IPS-18a (cell line): ENCODE measurements at regions not wholly inside any gene's neighbourhood (a gene's known extent, or its start where the extent isn't known, plus 50 kb on each side); places are given as distances from the start of the nearest gene placed in this dataset.
"Not testable (repeated sequence)": the region's sequence is repeated elsewhere in the genome, so short reads cannot be mapped to it uniquely, and the experiment has no call there.

Experiments
- H3K27ac ChIP-seq: one replicate; pipeline ENCODE4 v1.5.1; 2013; ENCODE audit warnings: low read length
- H3K27me3 ChIP-seq: one replicate; pipeline ENCODE4 v1.6.1; 2013; ENCODE audit warnings: mild to moderate bottlenecking, low read length; ENCODE audit not compliant: control insufficient read depth, insufficient read depth
- H3K36me3 ChIP-seq: one replicate; pipeline ENCODE4 v1.6.1; 2013; ENCODE audit warnings: low read depth, low read length; ENCODE audit not compliant: control insufficient read depth
- H3K4me1 ChIP-seq: one replicate; pipeline ENCODE4 v1.6.1; 2013; ENCODE audit warnings: low read depth, low read length; ENCODE audit not compliant: control insufficient read depth
- H3K4me3 ChIP-seq: one replicate; pipeline ENCODE4 v1.5.1; 2013; ENCODE audit warnings: low read length
- H3K9ac ChIP-seq: one replicate; pipeline ENCODE4 v1.6.1; 2013; ENCODE audit warnings: mild to moderate bottlenecking, low read length, moderate library complexity
- H3K9me3 ChIP-seq: one replicate; pipeline ENCODE4 v1.6.1; 2013; ENCODE audit warnings: low read depth, low read length; ENCODE audit not compliant: control insufficient read depth

DNA sequence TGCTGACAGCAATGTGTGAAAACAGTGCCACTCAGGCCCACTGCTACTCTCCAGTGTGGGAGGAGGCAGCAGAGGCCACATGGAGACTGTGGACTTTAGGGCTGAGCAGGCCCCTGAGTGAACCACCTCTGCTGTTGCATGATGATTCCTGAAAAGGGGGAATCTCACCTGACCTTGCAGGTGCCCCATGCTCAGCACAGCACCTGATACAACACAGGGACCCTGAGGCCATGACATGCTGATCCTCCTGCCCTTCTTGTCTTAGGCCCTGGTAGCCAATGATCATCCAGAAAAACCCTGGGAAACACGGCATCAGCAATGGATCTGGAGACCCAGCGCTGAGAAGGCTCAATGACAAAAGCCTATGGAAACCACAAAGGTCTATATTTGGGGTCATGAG lies 446.8 kb upstream of the MYT1L start:
- Histone ChIP-seq H3K9me3 (no peaks in the 10 kb centered on the region), H3K4me3 (no peak overlapping the region), H3K36me3 (no peaks in the 10 kb centered on the region), H3K27ac (no peak overlapping the region), H3K4me1 (no peaks in the 10 kb centered on the region), H3K9ac (no peak overlapping the region), H3K27me3 (no peaks in the 10 kb centered on the region)

DNA sequence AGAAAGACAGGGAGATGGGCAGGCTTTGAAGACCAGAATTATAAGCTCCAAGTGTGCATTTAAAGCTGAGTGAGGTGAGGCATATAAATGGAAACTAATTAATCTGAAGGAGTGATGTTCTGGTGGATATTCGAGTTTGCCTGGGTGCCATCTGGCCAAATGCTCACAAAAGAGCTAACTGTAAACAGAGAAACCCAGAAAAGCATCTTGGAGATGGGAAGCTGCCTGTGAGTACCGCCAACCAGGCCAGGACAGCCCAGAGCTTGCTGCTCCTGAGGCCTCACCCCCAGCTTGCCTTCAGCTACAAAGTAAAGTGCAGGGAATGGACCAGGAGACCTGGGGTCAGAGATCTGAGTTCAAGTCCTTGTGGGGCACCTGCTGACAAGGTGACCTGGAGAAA lies 446.1 kb upstream of the MYT1L start:
- Histone ChIP-seq H3K4me3 (no peak overlapping the region), H3K27me3 (no peaks in the 10 kb centered on the region), H3K4me1 (peaks cover 6% of the 10 kb centered on the region), H3K27ac (no peak overlapping the region), H3K9ac (no peak overlapping the region), H3K36me3 (no peaks in the 10 kb centered on the region), H3K9me3 (no peaks in the 10 kb centered on the region)

DNA sequence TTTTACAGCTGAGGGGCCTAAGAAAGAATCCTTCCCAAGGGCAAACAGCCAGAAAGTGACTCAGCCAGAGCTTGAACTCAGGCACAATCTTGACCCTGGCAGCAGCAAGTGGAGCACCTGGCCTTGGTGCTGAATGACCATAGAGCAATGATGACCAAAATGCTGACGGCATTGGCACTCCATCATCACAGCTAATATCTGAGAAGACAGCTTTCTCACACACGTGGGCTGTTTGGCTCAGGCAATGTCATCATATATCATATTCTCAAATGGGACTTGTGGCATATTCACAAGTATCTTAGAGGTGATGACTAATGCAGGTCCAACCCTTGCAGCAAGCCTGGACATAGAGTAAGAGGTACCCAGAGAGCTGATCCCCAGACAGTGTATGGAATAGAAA lies 443.9 kb upstream of the MYT1L start:
- H3K27ac ChIP-seq: no peak overlapping the region
- no peak overlapping the region for H3K4me3 ChIP-seq
- no peak overlapping the region for H3K9ac ChIP-seq
- no peaks in the 10 kb centered on the region for H3K27me3 ChIP-seq
- H3K4me1 ChIP-seq: peaks cover 11% of the 10 kb centered on the region
- no peaks in the 10 kb centered on the region for H3K36me3 ChIP-seq
- no peaks in the 10 kb centered on the region for H3K9me3 ChIP-seq

DNA sequence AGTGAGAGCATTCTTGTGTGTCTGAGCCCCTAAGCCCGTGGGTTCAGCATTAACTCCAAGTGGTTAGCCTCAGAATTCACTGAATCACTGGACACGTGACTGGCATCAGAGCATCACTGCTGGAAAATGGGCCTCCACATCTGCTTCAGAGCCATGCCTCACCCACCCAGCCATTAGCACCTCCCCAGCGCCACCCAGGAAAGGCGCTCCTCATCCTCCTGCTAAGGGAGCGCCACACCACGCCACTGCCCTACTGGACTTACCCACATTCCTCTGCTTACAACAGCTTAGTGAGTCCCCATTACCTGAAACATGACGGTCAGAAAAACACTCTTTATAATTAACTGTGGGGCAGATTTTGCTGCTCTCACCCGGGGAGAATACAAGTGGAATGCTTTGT lies 442.6 kb upstream of the MYT1L start:
- Histone ChIP-seq H3K36me3 (no peaks in the 10 kb centered on the region), H3K4me1 (peaks cover 11% of the 10 kb centered on the region), H3K27ac (no peak overlapping the region), H3K4me3 (no peak overlapping the region), H3K9ac (no peak overlapping the region), H3K27me3 (no peaks in the 10 kb centered on the region), H3K9me3 (no peaks in the 10 kb centered on the region)

DNA sequence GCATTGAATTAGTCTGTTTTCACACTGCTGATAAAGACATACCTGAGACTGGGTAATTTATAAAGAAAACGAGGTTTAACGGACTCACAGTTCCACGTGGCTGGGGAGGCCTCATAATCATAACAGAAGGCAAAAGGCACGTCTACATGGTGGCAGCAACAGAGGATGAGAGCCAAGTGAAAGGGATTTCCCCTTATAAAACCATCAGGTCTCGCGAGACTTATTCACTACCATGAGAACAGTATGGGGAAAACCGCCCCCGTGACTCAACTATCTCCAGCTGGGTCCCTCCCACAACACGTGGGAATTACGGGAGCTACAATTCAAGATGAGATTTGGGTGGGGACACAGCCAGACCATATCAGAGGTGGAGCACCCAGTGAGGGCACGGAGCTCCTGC lies 442.0 kb upstream of the MYT1L start:
- not testable (repeated sequence) for H3K4me3 ChIP-seq, H3K9ac ChIP-seq, H3K27ac ChIP-seq, H3K9me3 ChIP-seq, H3K27me3 ChIP-seq, H3K36me3 ChIP-seq
- H3K4me1 ChIP-seq: peaks cover 11% of the 10 kb centered on the region

DNA sequence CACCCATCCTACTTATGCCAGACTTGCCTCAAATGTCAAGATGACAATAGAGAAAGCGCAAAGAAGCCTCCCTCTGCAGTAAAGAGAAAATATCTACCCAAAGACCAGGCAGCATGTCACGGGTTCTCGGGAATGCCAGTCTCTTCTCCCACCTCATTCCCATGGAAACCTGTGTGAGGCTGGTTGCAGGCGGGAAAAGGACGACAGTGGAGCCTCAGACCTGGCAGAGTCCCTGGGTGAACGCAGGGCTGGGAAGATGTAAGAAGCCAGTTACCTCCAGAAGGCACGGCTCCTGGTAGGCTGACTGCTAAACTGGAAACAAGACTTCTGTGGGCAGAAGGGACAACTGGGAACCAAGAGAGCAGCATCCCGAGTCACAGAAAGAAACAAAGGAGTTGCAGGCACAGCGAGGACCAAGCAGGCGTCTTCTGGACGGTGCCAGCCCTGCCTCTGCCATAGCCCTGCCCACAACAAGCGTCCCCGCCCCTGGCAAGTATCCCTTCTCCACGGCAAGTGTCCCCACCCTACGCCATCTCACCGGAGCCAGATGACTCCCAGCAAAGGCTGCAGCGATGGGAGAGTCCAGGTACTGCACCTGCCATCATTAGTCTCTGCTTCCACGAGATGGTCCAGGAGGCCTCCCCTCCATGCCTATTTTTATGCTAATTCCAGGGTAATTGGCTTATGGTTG lies 440.8 kb upstream of the MYT1L start:
- peaks cover 11% of the 10 kb centered on the region for H3K4me1 ChIP-seq
- H3K4me3 ChIP-seq: no peak overlapping the region
- no peaks in the 10 kb centered on the region for H3K36me3 ChIP-seq
- H3K9me3 ChIP-seq: no peaks in the 10 kb centered on the region
- no peak overlapping the region for H3K9ac ChIP-seq
- no peak overlapping the region for H3K27ac ChIP-seq
- no peaks in the 10 kb centered on the region for H3K27me3 ChIP-seq

DNA sequence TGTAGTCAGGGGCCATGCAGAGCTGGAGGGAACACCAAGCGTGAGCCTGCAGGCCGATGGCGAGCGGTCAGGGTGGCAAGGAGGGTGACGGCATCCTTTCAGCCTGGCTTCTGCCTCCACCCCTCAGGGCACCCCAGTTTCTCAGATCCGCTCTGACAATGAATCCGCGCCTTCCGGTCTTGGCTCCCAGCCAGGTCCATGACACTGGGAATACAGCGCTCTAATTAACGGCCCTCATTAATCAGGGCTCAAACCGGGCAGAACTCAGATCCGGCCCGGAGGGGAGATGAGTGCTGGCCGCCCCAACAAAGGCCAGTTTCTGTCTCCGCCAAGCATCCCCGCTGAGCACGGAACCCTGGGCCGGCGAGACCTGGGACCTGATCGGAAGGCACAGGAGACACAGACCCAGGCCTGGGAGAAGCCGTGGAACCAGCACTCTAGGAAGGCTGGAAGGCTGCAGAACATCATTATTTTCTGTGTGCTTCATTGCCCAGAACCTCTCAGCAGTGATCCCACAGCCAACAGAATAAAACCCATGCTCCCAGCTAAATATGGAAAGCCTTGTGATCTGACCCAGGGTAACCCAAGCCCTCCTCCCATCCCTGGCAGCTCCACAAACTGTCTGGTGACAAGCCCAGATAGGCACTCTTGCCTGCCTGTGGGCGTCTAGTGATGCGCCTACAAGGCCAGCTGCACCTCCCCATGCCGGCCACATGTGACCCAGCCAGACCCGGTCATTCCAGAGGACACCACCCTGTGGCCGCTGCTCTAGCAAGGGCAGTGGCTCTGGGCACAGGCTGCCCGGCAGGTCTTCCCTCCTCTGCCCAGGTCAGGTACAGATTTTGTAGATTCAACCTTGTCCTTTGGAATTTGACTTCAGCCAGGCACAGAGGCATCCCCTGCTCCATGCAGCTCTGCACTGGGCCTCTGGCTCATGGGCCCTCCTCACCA lies 438.7 kb upstream of the MYT1L start:
- peaks cover 11% of the 10 kb centered on the region for H3K4me1 ChIP-seq
- H3K9me3 ChIP-seq: no peaks in the 10 kb centered on the region
- H3K27ac ChIP-seq: no peak overlapping the region
- H3K9ac ChIP-seq: no peak overlapping the region
- H3K36me3 ChIP-seq: no peaks in the 10 kb centered on the region
- H3K27me3 ChIP-seq: no peaks in the 10 kb centered on the region
- H3K4me3 ChIP-seq: no peak overlapping the region

DNA sequence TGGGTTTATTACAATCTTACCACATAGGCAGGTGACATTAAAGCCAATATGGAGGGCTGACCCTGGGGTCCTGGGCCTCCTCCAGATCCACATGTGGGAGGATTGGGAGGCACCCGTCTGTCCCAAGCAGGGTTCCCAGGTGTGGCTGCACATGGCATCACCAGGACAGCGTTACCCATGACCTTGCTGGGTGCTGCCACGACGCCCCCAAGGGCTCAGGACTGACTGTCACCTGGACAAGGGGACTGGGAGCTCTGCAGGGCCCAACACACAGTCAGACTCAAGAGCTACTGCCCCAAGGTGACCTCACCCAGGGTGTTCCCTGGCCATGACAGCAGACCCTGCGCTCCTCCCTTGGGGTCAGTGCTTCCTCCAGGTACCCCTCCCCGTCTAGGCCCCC lies 437.4 kb upstream of the MYT1L start:
- Histone ChIP-seq H3K27me3 (no peaks in the 10 kb centered on the region), H3K4me1 (peaks cover 11% of the 10 kb centered on the region), H3K36me3 (no peaks in the 10 kb centered on the region), H3K9ac (no peak overlapping the region), H3K27ac (no peak overlapping the region), H3K4me3 (no peak overlapping the region), H3K9me3 (no peaks in the 10 kb centered on the region)

DNA sequence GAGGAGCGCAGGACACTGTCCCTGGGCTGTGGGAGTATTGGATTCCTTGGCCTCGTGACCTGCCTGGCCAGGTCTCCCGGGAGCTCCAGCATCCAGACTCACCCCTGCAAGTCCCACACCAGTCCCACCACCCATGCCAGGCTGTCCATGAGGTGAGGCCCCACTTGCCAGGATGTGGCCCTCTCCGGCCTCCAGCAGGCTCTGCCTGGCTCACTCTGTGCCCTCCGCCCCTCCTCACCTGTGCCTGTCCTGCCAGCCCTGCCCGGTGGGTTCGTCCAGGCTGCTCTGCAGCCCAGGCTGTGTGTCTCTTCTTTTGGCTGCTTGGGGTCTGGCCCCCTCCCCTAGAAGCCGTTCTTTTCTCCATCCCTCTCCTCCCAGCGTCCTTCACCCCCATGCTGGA lies 436.8 kb upstream of the MYT1L start:
- no peak overlapping the region for H3K27ac ChIP-seq
- H3K9ac ChIP-seq: no peak overlapping the region
- no peak overlapping the region for H3K4me3 ChIP-seq
- H3K4me1 ChIP-seq: peaks cover 11% of the 10 kb centered on the region
- H3K36me3 ChIP-seq: no peaks in the 10 kb centered on the region
- H3K27me3 ChIP-seq: no peaks in the 10 kb centered on the region
- no peaks in the 10 kb centered on the region for H3K9me3 ChIP-seq

DNA sequence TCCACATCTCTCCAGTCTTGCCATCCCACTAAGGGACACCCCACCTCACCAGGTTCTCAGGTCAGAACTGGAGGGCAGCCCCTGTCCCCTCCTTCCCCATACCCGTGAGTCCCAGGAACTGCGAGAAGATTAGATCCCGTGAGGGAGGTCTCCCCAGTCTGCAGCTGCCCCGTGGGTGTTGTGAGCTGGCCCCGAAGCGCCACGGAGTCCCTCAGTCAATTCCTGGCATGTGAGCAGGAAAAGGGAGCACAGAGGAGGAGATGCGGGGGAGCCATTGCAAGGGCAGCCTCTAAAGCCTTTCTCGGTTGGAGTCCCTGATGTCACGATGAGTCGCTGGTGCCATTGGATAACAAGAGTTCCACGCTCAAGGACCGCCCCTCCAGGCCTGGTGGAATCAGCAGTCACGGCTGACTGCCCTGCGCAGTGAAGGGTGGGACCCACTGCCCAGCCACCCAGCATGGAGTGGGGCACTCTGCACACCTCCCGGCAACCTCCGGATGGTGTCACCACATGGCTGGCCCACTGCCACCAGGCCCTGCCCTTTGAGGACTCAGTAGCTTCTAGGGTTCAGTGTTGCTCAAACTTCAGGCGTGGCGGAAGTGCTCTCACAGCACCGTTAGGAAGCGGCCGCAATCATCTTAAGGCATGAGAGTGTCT lies 434.9 kb upstream of the MYT1L start:
- H3K4me1 ChIP-seq: no peaks in the 10 kb centered on the region
- H3K9me3 ChIP-seq: no peaks in the 10 kb centered on the region
- no peak overlapping the region for H3K27ac ChIP-seq
- no peaks in the 10 kb centered on the region for H3K27me3 ChIP-seq
- H3K4me3 ChIP-seq: no peak overlapping the region
- H3K36me3 ChIP-seq: no peaks in the 10 kb centered on the region
- H3K9ac ChIP-seq: no peak overlapping the region

DNA sequence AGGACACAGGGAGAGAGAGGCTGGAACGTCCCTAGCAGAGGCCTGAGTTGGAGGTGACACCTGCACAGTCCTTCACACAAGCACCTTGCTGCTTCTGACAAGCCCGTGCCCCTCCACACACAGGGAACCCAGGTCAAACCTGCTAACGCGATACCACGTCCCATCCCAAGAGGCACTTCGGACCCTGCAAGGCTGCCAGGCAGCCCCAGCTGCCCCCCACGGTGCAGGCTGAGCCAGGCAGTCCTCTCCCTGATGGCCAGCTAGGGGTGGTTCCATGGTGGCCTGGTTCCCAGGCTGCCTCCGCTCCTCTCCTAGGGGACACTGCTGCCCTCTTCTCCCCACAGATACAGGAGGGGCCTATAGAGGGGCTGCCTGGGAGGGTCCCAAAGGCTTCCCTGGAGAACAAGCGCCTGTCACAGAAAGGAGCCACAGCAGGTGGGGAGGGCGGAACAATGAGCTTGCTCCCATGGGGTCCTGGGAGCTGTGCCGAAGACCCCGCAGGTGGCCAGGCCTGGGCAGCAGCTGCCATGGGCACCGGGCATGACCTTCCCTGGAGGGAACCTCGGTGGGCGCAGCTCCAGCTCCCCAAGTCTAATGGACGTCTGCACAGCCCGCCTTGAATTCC lies 434.2 kb upstream of the MYT1L start:
- Histone ChIP-seq H3K36me3 (no peaks in the 10 kb centered on the region), H3K9me3 (no peaks in the 10 kb centered on the region), H3K9ac (no peak overlapping the region), H3K27ac (no peak overlapping the region), H3K27me3 (no peaks in the 10 kb centered on the region), H3K4me3 (no peak overlapping the region), H3K4me1 (no peaks in the 10 kb centered on the region)
